SK-N-SH treated with all-trans-retinoic acid at 6 μM for 48 hours (cell line): ENCODE measurements at regions not wholly inside any gene's neighbourhood (a gene's known extent, or its start where the extent isn't known, plus 50 kb on each side); places are given as distances from the start of the nearest gene placed in this dataset.

ENCODE experiments used
- ATAC-seq: fragments of 200-7000 bp; cut with Tn5 transposase; 3 replicates; pipeline ENCODE4 v1.9.1; 2020; ENCODE audit warnings: mild to moderate bottlenecking, moderate library complexity
- ARNTL ChIP-seq: fragments of 450-650 bp; formaldehyde crosslinking; IDR thresholded peaks from 2 replicates; pipeline ENCODE4 v1.5.0; 2020; ENCODE audit warnings: low read depth, mild to moderate bottlenecking, moderate library complexity, borderline replicate concordance
- BACH2 ChIP-seq: fragments of 250-450 bp; sonication (Bioruptor Pico); IDR thresholded peaks from 2 replicates; pipeline ENCODE4 v1.9.0; 2021; ENCODE audit warnings: mild to moderate bottlenecking, borderline replicate concordance
- CREB5 ChIP-seq: fragments of 250-450 bp; sonication (Bioruptor Pico); IDR thresholded peaks from 2 replicates; pipeline ENCODE4 v1.5.1; 2020; ENCODE audit warnings: low read depth, mild to moderate bottlenecking, moderate library complexity
- CSDC2 ChIP-seq: fragments of 250-450 bp; sonication (Bioruptor Pico); IDR thresholded peaks from 2 replicates; pipeline ENCODE4 v1.5.0; 2020; ENCODE audit warnings: mild to moderate bottlenecking, moderate library complexity
- CSRNP3 ChIP-seq: fragments of 250-450 bp; sonication (Bioruptor Pico); IDR thresholded peaks from 2 replicates; pipeline ENCODE4 v1.5.1; 2021; ENCODE audit warnings: mild to moderate bottlenecking, moderate library complexity
- ESRRG ChIP-seq: fragments of 250-450 bp; sonication (Bioruptor Pico); IDR thresholded peaks from 2 replicates; pipeline ENCODE4 v1.6.1; 2021; ENCODE audit warnings: mild to moderate bottlenecking
- GLIS3 ChIP-seq: fragments of 250-450 bp; sonication (Bioruptor Pico); IDR thresholded peaks from 2 replicates; pipeline ENCODE4 v1.5.0; 2020; ENCODE audit warnings: mild to moderate bottlenecking, moderate library complexity
- ISL1 ChIP-seq: fragments of 250-450 bp; sonication (Bioruptor Pico); IDR thresholded peaks from 2 replicates; pipeline ENCODE4 v2.1.2; 2022; ENCODE audit warnings: mild to moderate bottlenecking, moderate library complexity
- PATZ1 ChIP-seq: fragments of 250-450 bp; sonication (Bioruptor Pico); IDR thresholded peaks from 2 replicates; pipeline ENCODE4 v1.8.0; 2020; ENCODE audit warnings: mild to moderate bottlenecking, moderate library complexity, borderline replicate concordance
- POU6F1 ChIP-seq: fragments of 250-450 bp; sonication (Bioruptor Pico); IDR thresholded peaks from 2 replicates; pipeline ENCODE4 v1.8.0; 2021; ENCODE audit warnings: low read depth, mild to moderate bottlenecking, moderate library complexity, borderline replicate concordance
- PPARA ChIP-seq: fragments of 250-450 bp; sonication (Bioruptor Pico); IDR thresholded peaks from 2 replicates; pipeline ENCODE4 v1.5.0; 2020; ENCODE audit warnings: mild to moderate bottlenecking, borderline replicate concordance
- RARB ChIP-seq: fragments of 250-450 bp; sonication (Bioruptor Pico); IDR thresholded peaks from 2 replicates; pipeline ENCODE4 v1.8.0; 2021; ENCODE audit warnings: mild to moderate bottlenecking, moderate library complexity
- SNAI2 ChIP-seq: fragments of 250-450 bp; sonication (Bioruptor Pico); IDR thresholded peaks from 2 replicates; pipeline ENCODE4 v1.5.0; 2020; ENCODE audit warnings: mild to moderate bottlenecking, moderate library complexity
- TCF4 ChIP-seq: fragments of 250-450 bp; sonication (Bioruptor Pico); IDR thresholded peaks from 2 replicates; pipeline ENCODE4 v1.8.0; 2021; ENCODE audit warnings: mild to moderate bottlenecking, moderate library complexity, borderline replicate concordance
- TOX ChIP-seq: fragments of 250-450 bp; sonication (Bioruptor Pico); IDR thresholded peaks from 2 replicates; pipeline ENCODE4 v1.8.0; 2021; ENCODE audit warnings: mild to moderate bottlenecking, moderate library complexity, borderline replicate concordance
- ZC3H10 ChIP-seq: fragments of 250-450 bp; sonication (Bioruptor Pico); IDR thresholded peaks from 2 replicates; pipeline ENCODE4 v1.5.1; 2021; ENCODE audit warnings: mild to moderate bottlenecking, moderate library complexity
- ZFP3 ChIP-seq: fragments of 250-450 bp; sonication (Bioruptor Pico); IDR thresholded peaks from 2 replicates; pipeline ENCODE4 v1.5.0; 2020; ENCODE audit warnings: mild to moderate bottlenecking, moderate library complexity
- ZFP30 ChIP-seq: fragments of 450-650 bp; formaldehyde crosslinking; IDR thresholded peaks from 2 replicates; pipeline ENCODE4 v1.5.0; 2022; ENCODE audit warnings: mild to moderate bottlenecking, moderate library complexity
- ZNF565 ChIP-seq: fragments of 450-650 bp; formaldehyde crosslinking; conservative IDR thresholded peaks from 2 replicates; pipeline ENCODE4 v1.5.0; 2020; ENCODE audit warnings: low read depth, mild to moderate bottlenecking, moderate library complexity
- ZNF70 ChIP-seq: fragments of 450-650 bp; formaldehyde crosslinking; IDR thresholded peaks from 2 replicates; pipeline ENCODE4 v1.5.0; 2020; ENCODE audit warnings: mild to moderate bottlenecking, moderate library complexity
- ZNF8 ChIP-seq: fragments of 450-650 bp; formaldehyde crosslinking; IDR thresholded peaks from 2 replicates; pipeline ENCODE4 v1.5.0; 2020; ENCODE audit warnings: mild to moderate bottlenecking, moderate library complexity
- TF ChIP-seq, protein P1 (sequence below): fragments of 250-450 bp; sonication (Bioruptor Pico); IDR thresholded peaks from 2 replicates; pipeline ENCODE4 v1.5.0; 2020; ENCODE audit warnings: mild to moderate bottlenecking, moderate library complexity

DNA sequence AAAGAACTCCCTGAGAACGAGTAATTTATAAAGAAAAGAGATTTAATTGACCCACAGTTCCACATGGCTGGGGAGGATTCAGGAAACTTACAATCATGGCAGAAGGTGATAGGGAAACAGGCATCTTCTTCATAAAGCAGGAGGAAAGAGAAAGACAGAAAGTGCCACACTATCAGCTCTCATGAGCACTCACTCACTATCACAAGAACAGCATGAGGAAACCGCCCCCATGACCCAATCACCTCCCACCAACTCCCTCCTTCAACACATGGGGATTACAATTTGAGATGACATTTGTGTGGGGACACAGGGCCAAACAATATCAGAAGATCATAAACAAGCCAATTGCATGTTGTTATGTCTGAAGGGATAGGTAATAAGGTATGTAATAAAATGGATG, 935.9 kb upstream of the COX7C start:
- ATAC-seq: no peak
- no peak for TF ChIP-seq PPARA
- TF ChIP-seq, all 23 proteins: peak for 0

GRCh38 chr5:85684351-85684750, 933.4 kb upstream of the COX7C start:
- TF ChIP-seq TOX (CRISPR knock-in tag): no peak
- no peak for TF ChIP-seq ISL1 (CRISPR knock-in tag)
- TF ChIP-seq, protein P1, sequence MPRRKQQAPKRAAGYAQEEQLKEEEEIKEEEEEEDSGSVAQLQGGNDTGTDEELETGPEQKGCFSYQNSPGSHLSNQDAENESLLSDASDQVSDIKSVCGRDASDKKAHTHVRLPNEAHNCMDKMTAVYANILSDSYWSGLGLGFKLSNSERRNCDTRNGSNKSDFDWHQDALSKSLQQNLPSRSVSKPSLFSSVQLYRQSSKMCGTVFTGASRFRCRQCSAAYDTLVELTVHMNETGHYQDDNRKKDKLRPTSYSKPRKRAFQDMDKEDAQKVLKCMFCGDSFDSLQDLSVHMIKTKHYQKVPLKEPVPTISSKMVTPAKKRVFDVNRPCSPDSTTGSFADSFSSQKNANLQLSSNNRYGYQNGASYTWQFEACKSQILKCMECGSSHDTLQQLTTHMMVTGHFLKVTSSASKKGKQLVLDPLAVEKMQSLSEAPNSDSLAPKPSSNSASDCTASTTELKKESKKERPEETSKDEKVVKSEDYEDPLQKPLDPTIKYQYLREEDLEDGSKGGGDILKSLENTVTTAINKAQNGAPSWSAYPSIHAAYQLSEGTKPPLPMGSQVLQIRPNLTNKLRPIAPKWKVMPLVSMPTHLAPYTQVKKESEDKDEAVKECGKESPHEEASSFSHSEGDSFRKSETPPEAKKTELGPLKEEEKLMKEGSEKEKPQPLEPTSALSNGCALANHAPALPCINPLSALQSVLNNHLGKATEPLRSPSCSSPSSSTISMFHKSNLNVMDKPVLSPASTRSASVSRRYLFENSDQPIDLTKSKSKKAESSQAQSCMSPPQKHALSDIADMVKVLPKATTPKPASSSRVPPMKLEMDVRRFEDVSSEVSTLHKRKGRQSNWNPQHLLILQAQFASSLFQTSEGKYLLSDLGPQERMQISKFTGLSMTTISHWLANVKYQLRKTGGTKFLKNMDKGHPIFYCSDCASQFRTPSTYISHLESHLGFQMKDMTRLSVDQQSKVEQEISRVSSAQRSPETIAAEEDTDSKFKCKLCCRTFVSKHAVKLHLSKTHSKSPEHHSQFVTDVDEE (CRISPR knock-in tag): no peak
- no peak for TF ChIP-seq POU6F1 (CRISPR knock-in tag)
- TF ChIP-seq RARB (CRISPR knock-in tag): no peak
- no peak for TF ChIP-seq ARNTL
- no peak for TF ChIP-seq ZFP3
- TF ChIP-seq ZC3H10 (CRISPR knock-in tag): no peak
- TF ChIP-seq BACH2: no peak
- TF ChIP-seq CSRNP3: no peak
- TF ChIP-seq ZNF565: no peak
- no peak for TF ChIP-seq CREB5
- TF ChIP-seq PPARA: no peak
- no peak for TF ChIP-seq CSDC2 (CRISPR knock-in tag)
- no peak for TF ChIP-seq GLIS3
- TF ChIP-seq PATZ1 (CRISPR knock-in tag): no peak
- TF ChIP-seq ZFP30: no peak
- TF ChIP-seq ZNF8 (CRISPR knock-in tag): no peak
- no peak for TF ChIP-seq ZNF70
- no peak for TF ChIP-seq TCF4 (CRISPR knock-in tag)
- TF ChIP-seq, all 23 proteins: peak for 0
- ATAC-seq: no peak

DNA sequence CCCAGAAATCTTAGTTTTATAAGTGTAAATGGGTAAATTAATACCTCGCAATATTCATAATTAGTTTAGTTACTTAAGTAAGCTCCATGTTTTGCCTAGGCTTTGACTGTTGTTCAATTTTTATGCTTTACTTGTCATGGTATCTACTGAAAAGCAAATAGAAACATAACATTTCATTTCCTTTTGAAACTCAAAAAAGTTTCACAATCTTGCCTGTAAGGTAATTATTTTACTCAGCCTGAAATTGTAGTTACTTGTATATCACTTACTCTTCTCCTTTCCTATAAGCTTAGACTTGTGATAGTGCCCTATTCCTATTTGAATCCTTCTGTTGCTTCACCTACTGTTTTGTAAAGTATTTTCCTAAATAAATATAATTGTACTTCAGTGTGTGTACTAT, 914.4 kb upstream of the COX7C start:
- ATAC-seq: no peak
- TF ChIP-seq CSDC2 (CRISPR knock-in tag): no peak
- TF ChIP-seq ZNF8 (CRISPR knock-in tag): no peak
- TF ChIP-seq PPARA: no peak
- no peak for TF ChIP-seq CREB5
- no peak for TF ChIP-seq SNAI2 (CRISPR knock-in tag)
- TF ChIP-seq CSRNP3: no peak
- TF ChIP-seq ZC3H10 (CRISPR knock-in tag): no peak
- TF ChIP-seq ESRRG (CRISPR knock-in tag): no peak
- TF ChIP-seq BACH2: no peak
- TF ChIP-seq ZNF565: no peak
- no peak for TF ChIP-seq ARNTL
- TF ChIP-seq ZNF70: no peak
- TF ChIP-seq GLIS3: no peak
- no peak for TF ChIP-seq RARB (CRISPR knock-in tag)
- TF ChIP-seq TCF4 (CRISPR knock-in tag): no peak
- TF ChIP-seq ZFP3: no peak
- TF ChIP-seq ISL1 (CRISPR knock-in tag): no peak
- TF ChIP-seq TOX (CRISPR knock-in tag): no peak
- no peak for TF ChIP-seq PATZ1 (CRISPR knock-in tag)
